SK-N-SH (cell line): ENCODE measurements at regions not wholly inside any gene's neighbourhood (a gene's known extent, or its start where the extent isn't known, plus 50 kb on each side); places are given as distances from the start of the nearest gene placed in this dataset.
"Not testable (repeated sequence)": the region's sequence is repeated elsewhere in the genome, so short reads cannot be mapped to it uniquely, and the experiment has no call there.

Source experiments
- EP300 ChIP-seq, 2 experiments: IDR thresholded peaks; 2 replicates each; pipeline versions ENCODE4 v1.4.0 to v1.6.1; 2012; ENCODE audit warnings: borderline replicate concordance in 1 of 2, low read depth in 1 of 2, low read length in 1 of 2
- EZH2phosphoT487 ChIP-seq: fragments of 200-600 bp; sonication (generic); IDR thresholded peaks from 2 replicates; pipeline ENCODE4 v1.6.1; 2017; ENCODE audit warnings: low read depth, mixed run types, mild to moderate bottlenecking, antibody characterized with exemption, moderate library complexity, borderline replicate concordance
- FOSL2 ChIP-seq: IDR thresholded peaks from 2 replicates; pipeline ENCODE4 v1.4.0; 2012; ENCODE audit warnings: low read depth, mild to moderate bottlenecking, moderate library complexity, borderline replicate concordance
- FOXM1 ChIP-seq: IDR thresholded peaks from 2 replicates; pipeline ENCODE4 v1.4.0; 2012; ENCODE audit warnings: low read depth, mild to moderate bottlenecking
- MXI1 ChIP-seq: IDR thresholded peaks from 2 replicates; pipeline ENCODE4 v1.6.1; 2012; ENCODE audit warnings: mild to moderate bottlenecking, low read depth, low read length, improper control_type of control experiment
- POLR2AphosphoS5 ChIP-seq: IDR thresholded peaks from 2 replicates; pipeline ENCODE4 v1.6.1; 2012; ENCODE audit warnings: low read depth, low read length
- RCOR1 ChIP-seq: fragments of 150-350 bp; IDR thresholded peaks from 2 replicates; pipeline ENCODE4 v1.6.1; 2017; ENCODE audit warnings: antibody characterized with exemption, low read length
- TF ChIP-seq, protein P1 (sequence below): fragments of 150-350 bp; IDR thresholded peaks from 2 replicates; pipeline ENCODE4 v1.6.1; 2017; ENCODE audit warnings: antibody characterized with exemption, low read length, low read depth, borderline replicate concordance
- TF ChIP-seq, protein P2 (sequence below): fragments of 200-600 bp; sonication (generic); IDR thresholded peaks from 2 replicates; pipeline ENCODE4 v1.6.1; 2017; ENCODE audit warnings: antibody characterized with exemption, mild to moderate bottlenecking, moderate library complexity
- TF ChIP-seq, protein P3 (sequence below): IDR thresholded peaks from 2 replicates; pipeline ENCODE4; 2012
- TF ChIP-seq, protein P4 (sequence below): IDR thresholded peaks from 2 replicates; pipeline ENCODE4 v1.4.0; 2012; ENCODE audit warnings: low read depth, borderline replicate concordance

DNA sequence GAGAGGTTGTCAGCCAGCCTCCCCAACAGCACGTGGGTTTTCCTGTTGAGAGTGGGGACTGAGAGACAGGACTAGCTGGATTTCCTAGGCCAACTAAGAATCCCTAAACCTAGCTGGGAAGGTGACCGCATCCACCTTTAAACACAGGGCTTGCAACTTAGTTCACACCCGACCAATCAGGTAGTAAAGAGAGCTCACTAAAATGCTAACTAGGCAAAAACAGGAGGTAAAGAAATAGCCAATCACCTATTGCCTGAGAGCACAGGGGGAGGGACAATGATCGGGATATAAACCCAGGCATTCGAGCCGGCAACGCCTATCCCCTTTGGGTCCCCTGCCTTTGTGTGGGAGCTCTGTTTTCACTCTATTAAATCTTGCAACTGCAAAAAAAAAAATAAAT, 180.5 kb upstream of the TBX18 start:
- TF ChIP-seq, protein P1, sequence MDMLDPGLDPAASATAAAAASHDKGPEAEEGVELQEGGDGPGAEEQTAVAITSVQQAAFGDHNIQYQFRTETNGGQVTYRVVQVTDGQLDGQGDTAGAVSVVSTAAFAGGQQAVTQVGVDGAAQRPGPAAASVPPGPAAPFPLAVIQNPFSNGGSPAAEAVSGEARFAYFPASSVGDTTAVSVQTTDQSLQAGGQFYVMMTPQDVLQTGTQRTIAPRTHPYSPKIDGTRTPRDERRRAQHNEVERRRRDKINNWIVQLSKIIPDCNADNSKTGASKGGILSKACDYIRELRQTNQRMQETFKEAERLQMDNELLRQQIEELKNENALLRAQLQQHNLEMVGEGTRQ, result not testable (repeated sequence)
- not testable (repeated sequence) for TF ChIP-seq EP300 (IDR thresholded peaks at IDR 0.05; ENCODE audit: borderline replicate concordance in 1 of 2, low read depth in 1 of 2, low read length in 1 of 2); FOXM1; RCOR1; FOSL2; MXI1; POLR2AphosphoS5; EZH2phosphoT487
- TF ChIP-seq, protein P2, sequence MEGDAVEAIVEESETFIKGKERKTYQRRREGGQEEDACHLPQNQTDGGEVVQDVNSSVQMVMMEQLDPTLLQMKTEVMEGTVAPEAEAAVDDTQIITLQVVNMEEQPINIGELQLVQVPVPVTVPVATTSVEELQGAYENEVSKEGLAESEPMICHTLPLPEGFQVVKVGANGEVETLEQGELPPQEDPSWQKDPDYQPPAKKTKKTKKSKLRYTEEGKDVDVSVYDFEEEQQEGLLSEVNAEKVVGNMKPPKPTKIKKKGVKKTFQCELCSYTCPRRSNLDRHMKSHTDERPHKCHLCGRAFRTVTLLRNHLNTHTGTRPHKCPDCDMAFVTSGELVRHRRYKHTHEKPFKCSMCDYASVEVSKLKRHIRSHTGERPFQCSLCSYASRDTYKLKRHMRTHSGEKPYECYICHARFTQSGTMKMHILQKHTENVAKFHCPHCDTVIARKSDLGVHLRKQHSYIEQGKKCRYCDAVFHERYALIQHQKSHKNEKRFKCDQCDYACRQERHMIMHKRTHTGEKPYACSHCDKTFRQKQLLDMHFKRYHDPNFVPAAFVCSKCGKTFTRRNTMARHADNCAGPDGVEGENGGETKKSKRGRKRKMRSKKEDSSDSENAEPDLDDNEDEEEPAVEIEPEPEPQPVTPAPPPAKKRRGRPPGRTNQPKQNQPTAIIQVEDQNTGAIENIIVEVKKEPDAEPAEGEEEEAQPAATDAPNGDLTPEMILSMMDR, result not testable (repeated sequence)
- TF ChIP-seq, protein P3, sequence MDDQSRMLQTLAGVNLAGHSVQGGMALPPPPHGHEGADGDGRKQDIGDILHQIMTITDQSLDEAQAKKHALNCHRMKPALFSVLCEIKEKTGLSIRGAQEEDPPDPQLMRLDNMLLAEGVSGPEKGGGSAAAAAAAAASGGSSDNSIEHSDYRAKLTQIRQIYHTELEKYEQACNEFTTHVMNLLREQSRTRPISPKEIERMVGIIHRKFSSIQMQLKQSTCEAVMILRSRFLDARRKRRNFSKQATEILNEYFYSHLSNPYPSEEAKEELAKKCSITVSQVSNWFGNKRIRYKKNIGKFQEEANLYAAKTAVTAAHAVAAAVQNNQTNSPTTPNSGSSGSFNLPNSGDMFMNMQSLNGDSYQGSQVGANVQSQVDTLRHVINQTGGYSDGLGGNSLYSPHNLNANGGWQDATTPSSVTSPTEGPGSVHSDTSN, result not testable (repeated sequence)
- TF ChIP-seq, protein P4, sequence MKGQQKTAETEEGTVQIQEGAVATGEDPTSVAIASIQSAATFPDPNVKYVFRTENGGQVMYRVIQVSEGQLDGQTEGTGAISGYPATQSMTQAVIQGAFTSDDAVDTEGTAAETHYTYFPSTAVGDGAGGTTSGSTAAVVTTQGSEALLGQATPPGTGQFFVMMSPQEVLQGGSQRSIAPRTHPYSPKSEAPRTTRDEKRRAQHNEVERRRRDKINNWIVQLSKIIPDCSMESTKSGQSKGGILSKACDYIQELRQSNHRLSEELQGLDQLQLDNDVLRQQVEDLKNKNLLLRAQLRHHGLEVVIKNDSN, result not testable (repeated sequence)
